ENCODE measurements at regions not wholly inside any gene's neighbourhood (a gene's known extent, or its start where the extent isn't known, plus 50 kb on each side); places are given as distances from the start of the nearest gene placed in this dataset.

GRCh38 chr7:25945608-25946007 is 206.4 kb upstream of the NFE2L3 start:
- Histone ChIP-seq H3K9me3 (no peaks in the 10 kb centered on the region), H3K27ac (no peak overlapping the region), H3K36me3 (no peaks in the 10 kb centered on the region), H3K4me1 (no peaks in the 10 kb centered on the region), H3K4me3 (replicated peaks in 1 of 3) (no peak overlapping the region), H3K27me3 (no peaks in the 10 kb centered on the region)
- intact Hi-C loops (cut with DNase I) = no loop called here
- no peak for TF ChIP-seq CTCF (IDR thresholded peaks at IDR 0.05)
- no peak for DNase-seq

GRCh38 chr7:25946181-25946580 is 205.8 kb upstream of the NFE2L3 start:
- no peak for TF ChIP-seq CTCF (IDR thresholded peaks at IDR 0.05)
- no peak for TF ChIP-seq POLR2A (IDR thresholded peaks at IDR 0.05)
- H3K4me1 ChIP-seq = no peaks in the 10 kb centered on the region
- H3K36me3 ChIP-seq = no peaks in the 10 kb centered on the region
- H3K9me3 ChIP-seq = no peaks in the 10 kb centered on the region
- intact Hi-C loops (cut with DNase I) = no loop called here
- no peak overlapping the region for H3K4me3 ChIP-seq (replicated peaks in 1 of 3)
- WGBS, 2 donors = 90 to 92% methylated on average over 4 of the region's 4 CpGs
- H3K27ac ChIP-seq = no peak overlapping the region
- no peak for DNase-seq
- H3K27me3 ChIP-seq = no peaks in the 10 kb centered on the region

DNA sequence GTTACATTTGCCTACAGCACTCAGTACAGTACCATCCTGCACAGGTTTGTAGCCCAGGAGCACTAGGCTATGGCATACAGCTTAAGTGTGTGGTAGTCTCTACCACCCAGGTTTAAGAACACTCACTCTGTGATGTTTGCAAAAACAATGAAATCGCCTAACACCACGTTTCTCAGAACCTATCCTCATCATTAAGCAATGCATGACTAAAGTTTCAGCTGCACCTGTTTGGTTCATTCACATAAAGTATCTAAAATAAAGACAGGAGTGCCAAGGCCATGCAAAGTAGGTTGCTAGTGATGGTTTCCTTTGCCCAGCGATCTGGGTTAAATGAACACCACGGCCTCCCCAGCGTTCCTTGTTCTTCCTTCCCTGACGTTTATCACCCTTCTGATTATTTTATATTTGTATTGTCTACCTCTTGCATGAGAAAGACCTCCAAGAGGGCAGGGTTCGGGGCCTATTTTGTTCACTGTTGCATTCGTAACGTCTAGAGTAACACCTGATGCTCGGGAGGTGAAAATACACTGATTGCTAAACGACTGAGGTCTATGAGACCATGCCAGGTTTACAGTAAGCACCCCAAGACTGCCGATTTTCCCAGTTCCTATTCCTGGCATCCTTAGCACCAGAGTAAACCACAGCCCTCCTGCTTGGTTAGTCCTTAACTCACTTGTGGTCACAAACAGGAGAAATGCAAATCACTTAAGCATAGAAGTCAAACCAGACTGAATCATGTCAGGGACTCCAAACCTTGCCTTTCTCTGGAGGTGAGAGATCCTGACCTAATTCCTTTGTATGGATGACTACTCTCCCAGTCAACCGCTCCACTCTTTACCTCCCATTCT is 204.1 kb upstream of the NFE2L3 start:
- Histone ChIP-seq H3K4me1 (no peaks in the 10 kb centered on the region), H3K36me3 (no peaks in the 10 kb centered on the region), H3K27ac (no peak overlapping the region), H3K4me3 (replicated peaks in 1 of 3) (no peak overlapping the region), H3K9me3 (no peaks in the 10 kb centered on the region), H3K27me3 (no peaks in the 10 kb centered on the region)
- intact Hi-C loops (cut with DNase I) = no loop called here
- WGBS, 2 donors = 72 to 74% methylated on average over 13 of the region's 13 CpGs
- TF ChIP-seq CTCF (IDR thresholded peaks at IDR 0.05) (no peak), POLR2A (IDR thresholded peaks at IDR 0.05) (no peak)
- DNase-seq = no peak

DNA sequence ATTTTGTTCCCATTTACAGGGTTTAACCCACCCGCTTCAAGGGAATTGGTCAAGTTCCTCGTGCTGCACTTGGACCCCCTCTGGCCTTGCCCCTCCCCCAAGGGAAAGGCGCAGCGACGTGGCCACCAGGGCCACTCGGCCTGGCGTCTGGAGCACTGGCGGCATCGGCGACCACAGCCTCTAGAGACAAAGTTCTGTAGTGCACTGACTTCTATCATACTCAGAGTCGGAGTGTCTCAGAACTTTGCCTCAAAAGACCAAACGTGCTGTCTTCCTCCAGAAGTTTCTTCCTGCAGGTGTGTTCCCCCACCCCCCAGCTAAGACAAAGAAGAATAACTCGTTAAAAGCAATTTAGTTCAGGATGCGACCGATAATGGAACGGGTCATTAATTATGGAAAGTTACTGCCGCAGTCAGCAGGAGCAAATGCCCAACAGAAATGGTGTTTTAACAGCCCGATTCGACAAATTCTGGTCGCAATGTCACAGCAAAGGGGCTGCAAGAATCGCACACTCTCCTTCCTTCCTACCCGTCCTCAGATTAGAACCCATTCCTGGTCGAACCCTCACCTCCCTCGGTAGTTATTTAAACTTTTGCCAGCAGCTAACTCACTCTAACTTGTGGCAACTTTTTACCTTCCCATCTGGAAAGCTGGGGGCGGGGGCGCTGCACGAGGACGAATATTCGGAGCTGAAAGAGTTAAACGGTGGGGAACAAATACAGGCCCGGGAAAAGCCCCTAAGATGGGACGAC is 202.1 kb upstream of the NFE2L3 start:
- intact Hi-C loops (cut with DNase I) = no loop called here

More for the DNA sequence above, 202.1 kb upstream of the NFE2L3 start:
- TF ChIP-seq POLR2A (IDR thresholded peaks at IDR 0.05) (no peak), CTCF (IDR thresholded peaks at IDR 0.05) (peak in 1 of 6 experiments; percentile 20)
- H3K36me3 ChIP-seq = no peaks in the 10 kb centered on the region
- H3K27ac ChIP-seq = no peak overlapping the region
- 4 to 9% methylated on average over 30 to 32 of the region's 32 CpGs for WGBS, 2 donors
- H3K9me3 ChIP-seq = no peaks in the 10 kb centered on the region
- H3K4me3 ChIP-seq (replicated peaks in 1 of 3) = peak overlapping the region; percentile 22 to 91 (median 65)
- peak; percentile 31 to 40 for DNase-seq
- H3K27me3 ChIP-seq = no peaks in the 10 kb centered on the region
- no peaks in the 10 kb centered on the region for H3K4me1 ChIP-seq
